Bronchial epithelial cell (primary cell): ENCODE measurements at regions not wholly inside any gene's neighbourhood (a gene's known extent, or its start where the extent isn't known, plus 50 kb on each side); places are given as distances from the start of the nearest gene placed in this dataset.
A peak's percentile ranks its signal among the peaks of the same experiment; 100 is the strongest.

Source experiments
- DNase-seq: peaks from one replicate; pipeline ENCODE4 v3.0.0-alpha.2; 2010; ENCODE audit warnings: low read depth
- FAIRE-seq: peaks from 2 replicates; lab custom pipeline; 2011; peaks lifted over from hg19 to GRCh38; lab: Jason Lieb, UNC
- H3K27me3 ChIP-seq: 2 replicates; pipeline ENCODE4 v1.5.1; 2011; ENCODE audit warnings: low read length; ENCODE audit not compliant: control insufficient read depth, insufficient read depth
- H3K36me3 ChIP-seq: 2 replicates; pipeline ENCODE4 v1.5.1; 2011; ENCODE audit warnings: low read length; ENCODE audit not compliant: control insufficient read depth, insufficient read depth
- H3K4me3 ChIP-seq: 2 replicates; pipeline ENCODE4 v1.5.1; 2011; ENCODE audit warnings: mild to moderate bottlenecking, low read depth, low read length, control low read depth
- CTCF ChIP-seq: IDR thresholded peaks from 2 replicates; pipeline ENCODE4 v1.5.1; 2011; ENCODE audit warnings: mild to moderate bottlenecking, moderate library complexity, low read length, control low read depth, inconsistent platforms; ENCODE audit not compliant: insufficient read depth, severe bottlenecking

GRCh38 chr2:192593561-192593960 is 398.8 kb upstream of the TMEFF2 start:
- TF ChIP-seq CTCF: no peak
- FAIRE-seq: no peak
- no peaks in the 10 kb centered on the region for H3K36me3 ChIP-seq

GRCh38 chr2:192591617-192592016 is 396.9 kb upstream of the TMEFF2 start:
- H3K4me3 ChIP-seq: no peak overlapping the region
- no peak for DNase-seq
- no peaks in the 10 kb centered on the region for H3K36me3 ChIP-seq
- no peaks in the 10 kb centered on the region for H3K27me3 ChIP-seq
- TF ChIP-seq CTCF: no peak
- FAIRE-seq: no peak

More at GRCh38 chr2:192593561-192593960, 398.8 kb upstream of the TMEFF2 start:
- Histone ChIP-seq H3K27me3 (no peaks in the 10 kb centered on the region), H3K4me3 (no peak overlapping the region)
- no peak for DNase-seq

DNA sequence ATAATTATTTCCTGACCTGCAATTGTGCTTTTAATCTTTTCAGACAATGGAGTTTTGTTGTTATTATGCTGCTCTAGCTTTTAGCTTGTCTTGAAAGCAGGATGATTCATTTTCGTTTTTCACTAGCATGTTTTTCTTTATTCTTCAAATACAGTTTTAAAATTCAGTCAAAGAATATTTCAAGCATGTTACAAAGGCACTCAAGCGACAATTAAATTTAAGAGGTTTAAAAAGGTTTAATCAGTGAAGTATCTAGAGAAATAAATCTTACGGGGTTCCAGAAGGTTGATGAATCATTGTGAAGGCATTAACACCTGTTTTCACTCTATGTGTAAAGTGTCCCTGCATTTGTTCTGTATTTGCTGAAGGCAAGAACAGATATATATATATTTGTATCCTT is 390.7 kb upstream of the TMEFF2 start:
- H3K27me3 ChIP-seq: no peaks in the 10 kb centered on the region
- FAIRE-seq (no peak), DNase-seq (peak; percentile 5)
- no peaks in the 10 kb centered on the region for H3K36me3 ChIP-seq
- H3K4me3 ChIP-seq: no peak overlapping the region
- TF ChIP-seq CTCF: no peak

DNA sequence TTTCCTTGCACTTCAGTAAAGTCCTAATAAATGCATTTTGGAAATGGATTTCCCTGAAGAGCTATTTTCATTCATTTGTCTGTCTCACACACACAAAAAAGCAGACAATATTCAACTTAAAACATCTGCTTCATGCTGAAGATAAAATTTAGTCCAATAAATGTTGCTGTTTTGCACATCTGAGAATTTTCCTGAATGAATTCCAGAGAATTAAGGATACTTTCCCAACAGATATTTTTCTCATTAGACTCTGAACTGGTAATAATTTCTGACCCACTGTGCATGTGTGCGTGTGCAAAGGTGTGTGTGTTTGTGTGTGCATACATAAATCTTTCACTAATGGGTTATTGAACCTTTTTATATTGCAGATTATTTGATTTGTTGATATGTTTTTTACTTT is 390.2 kb upstream of the TMEFF2 start:
- DNase-seq (no peak), FAIRE-seq (no peak)
- Histone ChIP-seq H3K27me3 (no peaks in the 10 kb centered on the region), H3K36me3 (no peaks in the 10 kb centered on the region), H3K4me3 (no peak overlapping the region)
- no peak for TF ChIP-seq CTCF

GRCh38 chr2:192579965-192580700 is 385.4 kb upstream of the TMEFF2 start:
- Histone ChIP-seq H3K36me3 (no peaks in the 10 kb centered on the region), H3K27me3 (no peaks in the 10 kb centered on the region), H3K4me3 (no peak overlapping the region)
- DNase-seq (no peak), FAIRE-seq (no peak)
- TF ChIP-seq CTCF: no peak

- Histone ChIP-seq H3K4me3 (no peak overlapping the region), H3K27me3 (no peaks in the 10 kb centered on the region), H3K36me3 (no peaks in the 10 kb centered on the region)
- FAIRE-seq: peak; percentile 7
- DNase-seq: peak; percentile 44
- no peak for TF ChIP-seq CTCF
Observed at GRCh38 chr2:192578780-192579179, 384.0 kb upstream of the TMEFF2 start.
